H1 (cell line): ENCODE measurements at regions not wholly inside any gene's neighbourhood (a gene's known extent, or its start where the extent isn't known, plus 50 kb on each side); places are given as distances from the start of the nearest gene placed in this dataset.

Experiments used
- EZH2 ChIP-seq: fragments of 200-600 bp; sonication (generic); IDR thresholded peaks from 2 replicates; pipeline ENCODE4 v1.7.1; 2012; ENCODE audit warnings: low read depth, mild to moderate bottlenecking, moderate library complexity, low read length, inconsistent platforms; ENCODE audit not compliant: severe bottlenecking
- MAX ChIP-seq: IDR thresholded peaks from 2 replicates; pipeline ENCODE4 v1.6.1; 2012; ENCODE audit warnings: inconsistent platforms
- SP1 ChIP-seq: IDR thresholded peaks from 2 replicates; pipeline ENCODE4 v1.6.1; 2011; ENCODE audit warnings: low read depth, low read length
- TCF12 ChIP-seq: IDR thresholded peaks from 2 replicates; pipeline ENCODE4 v1.6.1; 2011; ENCODE audit warnings: low read depth, mild to moderate bottlenecking, low read length

GRCh38 chr18:77632758-77633157, 383.1 kb downstream of the GALR1 start:
- TF ChIP-seq MAX (no peak), SP1 (no peak), TCF12 (no peak), EZH2 (no peak)
